ENCODE measurements at regions not wholly inside any gene's neighbourhood (a gene's known extent, or its start where the extent isn't known, plus 50 kb on each side); places are given as distances from the start of the nearest gene placed in this dataset.

DNA sequence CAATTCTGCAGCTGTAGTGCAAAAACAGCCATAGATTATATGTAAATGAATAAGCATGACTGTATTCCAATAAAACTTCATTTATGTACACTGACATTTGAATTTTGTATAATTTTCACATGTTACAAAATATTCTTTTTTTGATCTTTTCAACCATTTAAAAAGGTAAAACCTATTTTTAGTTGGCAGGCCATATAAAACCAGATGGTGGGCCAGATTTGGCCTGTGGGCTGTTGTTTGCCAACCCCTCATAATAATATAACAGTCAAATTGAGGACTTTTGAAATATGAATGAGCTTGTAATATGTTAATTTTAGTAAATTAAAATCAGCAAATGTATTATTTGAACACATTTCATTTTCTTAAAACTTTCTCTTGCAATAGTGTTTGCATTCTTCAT lies 913.4 kb downstream of the TLE1 start:
- TF ChIP-seq, protein P1, sequence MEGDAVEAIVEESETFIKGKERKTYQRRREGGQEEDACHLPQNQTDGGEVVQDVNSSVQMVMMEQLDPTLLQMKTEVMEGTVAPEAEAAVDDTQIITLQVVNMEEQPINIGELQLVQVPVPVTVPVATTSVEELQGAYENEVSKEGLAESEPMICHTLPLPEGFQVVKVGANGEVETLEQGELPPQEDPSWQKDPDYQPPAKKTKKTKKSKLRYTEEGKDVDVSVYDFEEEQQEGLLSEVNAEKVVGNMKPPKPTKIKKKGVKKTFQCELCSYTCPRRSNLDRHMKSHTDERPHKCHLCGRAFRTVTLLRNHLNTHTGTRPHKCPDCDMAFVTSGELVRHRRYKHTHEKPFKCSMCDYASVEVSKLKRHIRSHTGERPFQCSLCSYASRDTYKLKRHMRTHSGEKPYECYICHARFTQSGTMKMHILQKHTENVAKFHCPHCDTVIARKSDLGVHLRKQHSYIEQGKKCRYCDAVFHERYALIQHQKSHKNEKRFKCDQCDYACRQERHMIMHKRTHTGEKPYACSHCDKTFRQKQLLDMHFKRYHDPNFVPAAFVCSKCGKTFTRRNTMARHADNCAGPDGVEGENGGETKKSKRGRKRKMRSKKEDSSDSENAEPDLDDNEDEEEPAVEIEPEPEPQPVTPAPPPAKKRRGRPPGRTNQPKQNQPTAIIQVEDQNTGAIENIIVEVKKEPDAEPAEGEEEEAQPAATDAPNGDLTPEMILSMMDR (IDR thresholded peaks at IDR 0.05): no peak
- TF ChIP-seq POLR2AphosphoS5 (IDR thresholded peaks at IDR 0.05; ENCODE audit: low read depth, low read length) (no peak), TCF7L2 (IDR thresholded peaks at IDR 0.05; ENCODE audit: low read depth, low read length) (no peak)
- TF ChIP-seq, protein P2, sequence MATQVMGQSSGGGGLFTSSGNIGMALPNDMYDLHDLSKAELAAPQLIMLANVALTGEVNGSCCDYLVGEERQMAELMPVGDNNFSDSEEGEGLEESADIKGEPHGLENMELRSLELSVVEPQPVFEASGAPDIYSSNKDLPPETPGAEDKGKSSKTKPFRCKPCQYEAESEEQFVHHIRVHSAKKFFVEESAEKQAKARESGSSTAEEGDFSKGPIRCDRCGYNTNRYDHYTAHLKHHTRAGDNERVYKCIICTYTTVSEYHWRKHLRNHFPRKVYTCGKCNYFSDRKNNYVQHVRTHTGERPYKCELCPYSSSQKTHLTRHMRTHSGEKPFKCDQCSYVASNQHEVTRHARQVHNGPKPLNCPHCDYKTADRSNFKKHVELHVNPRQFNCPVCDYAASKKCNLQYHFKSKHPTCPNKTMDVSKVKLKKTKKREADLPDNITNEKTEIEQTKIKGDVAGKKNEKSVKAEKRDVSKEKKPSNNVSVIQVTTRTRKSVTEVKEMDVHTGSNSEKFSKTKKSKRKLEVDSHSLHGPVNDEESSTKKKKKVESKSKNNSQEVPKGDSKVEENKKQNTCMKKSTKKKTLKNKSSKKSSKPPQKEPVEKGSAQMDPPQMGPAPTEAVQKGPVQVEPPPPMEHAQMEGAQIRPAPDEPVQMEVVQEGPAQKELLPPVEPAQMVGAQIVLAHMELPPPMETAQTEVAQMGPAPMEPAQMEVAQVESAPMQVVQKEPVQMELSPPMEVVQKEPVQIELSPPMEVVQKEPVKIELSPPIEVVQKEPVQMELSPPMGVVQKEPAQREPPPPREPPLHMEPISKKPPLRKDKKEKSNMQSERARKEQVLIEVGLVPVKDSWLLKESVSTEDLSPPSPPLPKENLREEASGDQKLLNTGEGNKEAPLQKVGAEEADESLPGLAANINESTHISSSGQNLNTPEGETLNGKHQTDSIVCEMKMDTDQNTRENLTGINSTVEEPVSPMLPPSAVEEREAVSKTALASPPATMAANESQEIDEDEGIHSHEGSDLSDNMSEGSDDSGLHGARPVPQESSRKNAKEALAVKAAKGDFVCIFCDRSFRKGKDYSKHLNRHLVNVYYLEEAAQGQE (IDR thresholded peaks at IDR 0.05; ENCODE audit: insufficient read depth in 1 of 2, low read depth in 2 of 2, low read length in 1 of 2): no peak

Data from Panc1 (cell line).